Left forelimb (tissue), 1 donor: ENCODE measurements at regions not wholly inside any gene's neighbourhood (a gene's known extent, or its start where the extent isn't known, plus 50 kb on each side); places are given as distances from the start of the nearest gene placed in this dataset.
"Not testable (repeated sequence)": the region's sequence is repeated elsewhere in the genome, so short reads cannot be mapped to it uniquely, and the experiment has no call there.

Experiments used
- DNase-seq: peaks from one replicate; pipeline ENCODE4 v3.0.0-alpha.2; 2018; ENCODE audit warnings: low spot score

DNA sequence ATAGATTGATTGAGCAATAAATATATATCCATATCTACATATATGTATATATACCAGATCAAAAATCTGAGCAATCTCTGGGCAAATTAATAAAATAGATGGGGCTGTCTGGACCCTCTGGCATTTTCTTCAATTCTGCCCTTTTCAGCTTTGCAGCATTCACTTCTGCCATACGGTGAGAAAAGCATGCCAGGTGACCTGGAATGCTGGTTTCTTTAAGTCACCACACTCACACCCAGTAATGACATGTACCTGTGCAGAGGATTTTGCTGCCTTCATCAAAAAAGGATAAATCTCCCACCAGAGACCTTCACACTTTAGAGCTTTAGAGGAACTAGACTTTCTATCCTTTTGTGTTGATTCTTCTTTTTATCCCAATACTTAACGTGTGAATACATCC, 223.2 kb upstream of the NFIA start:
- no peak for DNase-seq

DNA sequence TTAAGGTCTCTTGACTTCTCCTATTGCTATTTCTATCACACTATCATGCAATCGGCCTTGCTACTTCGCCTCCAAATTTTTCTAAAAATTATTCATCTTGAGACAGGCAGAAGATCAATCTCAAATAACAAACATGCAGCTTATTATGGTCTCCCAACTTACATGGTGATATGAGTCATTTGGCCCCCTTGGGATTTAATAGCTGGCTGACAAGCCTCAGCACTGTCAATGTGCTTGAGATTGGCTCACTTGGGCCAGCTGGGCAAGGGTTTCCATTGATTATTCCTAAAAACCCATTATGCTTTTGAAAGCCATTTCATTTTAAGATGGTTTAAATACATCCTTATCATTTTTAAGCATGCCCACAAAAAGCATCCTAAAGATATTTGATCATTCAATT, 224.5 kb upstream of the NFIA start:
- no peak for DNase-seq

DNA sequence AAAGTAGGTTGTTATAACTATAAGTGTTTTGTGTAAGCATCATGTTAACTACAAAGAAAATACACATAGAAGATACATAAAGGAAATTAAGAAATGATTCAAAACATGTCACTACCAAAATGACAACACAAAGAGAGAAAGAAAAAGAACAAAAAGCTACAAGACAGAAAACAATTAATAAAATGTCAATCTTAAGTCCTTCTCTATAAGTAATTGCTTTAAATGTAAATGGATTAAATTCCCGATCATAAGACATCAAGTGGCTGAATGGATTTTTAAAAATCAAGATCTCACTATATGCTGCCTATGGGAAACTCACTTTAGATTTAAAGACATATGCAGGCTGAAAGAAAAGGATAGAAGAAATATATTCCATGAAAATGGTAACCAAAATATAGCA, 232.3 kb upstream of the NFIA start:
- DNase-seq, result no peak

DNA sequence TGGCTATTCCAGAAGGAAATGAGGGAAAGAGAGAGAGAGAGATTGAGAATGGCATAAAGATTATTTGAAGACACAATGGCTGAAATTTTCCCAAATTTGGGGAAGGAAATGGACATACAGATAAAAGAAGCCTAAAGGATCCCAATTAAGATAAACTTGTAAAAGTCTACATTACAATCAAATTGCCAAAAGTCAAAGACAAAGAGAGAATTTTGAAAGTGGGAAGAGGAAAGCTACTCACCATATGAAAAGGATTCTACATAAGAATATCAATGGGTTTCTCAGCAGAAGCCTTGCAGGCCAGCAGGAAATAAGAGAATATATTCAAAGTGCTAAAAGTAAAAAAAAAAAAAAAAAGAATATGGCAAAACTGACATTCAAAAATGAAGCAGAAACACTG, 233.0 kb upstream of the NFIA start:
- no peak for DNase-seq

DNA sequence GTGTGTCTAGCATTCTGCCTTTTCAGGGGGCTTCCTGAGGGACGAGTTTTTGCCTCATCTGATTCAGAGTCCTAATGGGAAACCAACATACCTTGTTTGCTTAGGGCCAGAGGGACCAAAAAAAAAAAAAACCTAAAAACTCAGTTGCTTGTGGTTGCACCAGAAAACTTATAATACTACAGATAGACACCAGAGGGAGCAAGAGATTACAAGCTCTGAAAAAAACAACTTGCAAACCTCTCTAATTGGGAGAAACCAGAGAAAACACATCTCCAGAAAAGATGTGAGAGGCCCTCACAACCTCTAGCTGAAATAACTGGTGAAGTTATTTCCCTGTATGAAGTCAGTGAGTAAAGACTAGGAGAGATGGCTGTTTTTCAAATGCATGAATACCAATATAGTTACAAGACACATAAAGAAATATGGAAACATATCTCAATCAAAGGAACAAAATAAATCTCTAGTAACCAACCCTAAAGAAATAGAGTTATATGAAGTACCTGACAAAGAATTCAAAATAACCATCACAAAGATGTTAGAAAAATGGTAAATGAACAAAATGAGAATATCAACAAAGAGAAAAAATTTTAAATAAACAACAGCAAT, 233.7 kb upstream of the NFIA start:
- DNase-seq, result no peak

DNA sequence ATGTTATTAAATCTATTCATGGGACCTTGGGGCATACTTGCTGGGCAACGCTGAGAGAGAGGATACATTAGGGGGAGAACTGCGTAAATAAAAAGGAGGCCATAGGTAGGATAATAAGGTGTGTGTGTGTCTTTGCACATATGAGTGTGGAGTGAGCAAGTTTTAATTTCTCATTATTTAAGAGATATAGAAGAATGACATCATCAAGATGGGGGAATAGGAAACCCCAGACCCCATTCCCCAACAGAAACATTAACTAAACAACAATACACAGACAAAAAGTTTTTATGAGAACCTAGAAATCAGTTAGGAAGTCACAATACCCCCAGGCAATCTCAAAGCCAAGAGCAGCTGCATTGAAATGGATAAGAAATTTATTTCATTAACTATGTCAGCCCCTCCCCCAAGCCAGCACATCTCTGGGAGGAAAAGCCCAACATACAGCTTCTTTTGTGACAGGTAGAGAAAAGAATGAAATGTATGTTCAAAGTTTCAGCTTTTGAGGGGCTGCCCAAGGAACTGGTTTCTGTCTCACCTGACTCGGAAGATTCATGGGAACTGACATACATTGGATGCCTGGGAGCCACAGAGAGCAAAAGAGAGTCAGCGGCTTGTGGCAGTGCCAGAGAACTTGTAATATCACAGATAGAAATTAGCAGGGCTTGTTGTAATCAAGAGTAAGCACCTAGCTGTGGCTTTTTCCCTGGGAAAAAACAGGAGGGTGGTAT, 234.3 kb upstream of the NFIA start:
- DNase-seq, result no peak

DNA sequence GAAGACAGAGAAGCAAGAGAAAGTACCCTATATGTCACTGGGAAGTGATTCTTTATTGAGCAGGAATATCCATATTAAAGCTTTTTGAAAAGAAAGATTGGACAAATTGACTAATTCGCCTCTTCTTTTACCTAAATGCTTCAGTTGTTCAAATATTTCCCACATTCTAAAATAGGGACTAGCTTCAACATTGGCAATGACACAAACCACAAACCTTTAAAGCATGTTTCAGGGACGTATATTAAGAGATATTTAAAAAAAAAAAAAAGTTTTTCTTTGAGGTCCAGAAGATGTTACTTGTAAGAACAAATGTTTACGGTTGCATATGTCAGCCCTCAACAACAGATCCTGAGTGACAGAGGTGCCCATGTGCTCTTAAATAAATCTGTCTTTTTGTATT, 235.0 kb upstream of the NFIA start:
- no peak for DNase-seq

DNA sequence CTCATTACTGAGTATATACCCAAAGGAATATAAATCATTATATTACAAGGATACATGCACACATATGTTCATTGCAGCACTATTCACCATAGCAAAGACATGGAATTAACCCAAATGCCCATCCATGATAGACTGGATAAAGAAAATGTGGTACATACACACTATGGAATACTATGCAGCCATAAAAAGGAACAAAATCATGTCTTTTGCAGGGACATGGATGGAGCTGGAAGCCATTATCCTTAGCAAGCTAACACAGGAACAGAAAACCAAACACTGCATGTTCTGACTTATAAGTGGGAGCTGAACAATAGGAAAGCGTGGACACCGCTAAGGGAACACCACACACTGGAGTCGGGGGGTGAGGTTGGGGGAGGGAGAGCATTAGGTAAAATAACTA, 236.7 kb upstream of the NFIA start:
- DNase-seq, result not testable (repeated sequence)

DNA sequence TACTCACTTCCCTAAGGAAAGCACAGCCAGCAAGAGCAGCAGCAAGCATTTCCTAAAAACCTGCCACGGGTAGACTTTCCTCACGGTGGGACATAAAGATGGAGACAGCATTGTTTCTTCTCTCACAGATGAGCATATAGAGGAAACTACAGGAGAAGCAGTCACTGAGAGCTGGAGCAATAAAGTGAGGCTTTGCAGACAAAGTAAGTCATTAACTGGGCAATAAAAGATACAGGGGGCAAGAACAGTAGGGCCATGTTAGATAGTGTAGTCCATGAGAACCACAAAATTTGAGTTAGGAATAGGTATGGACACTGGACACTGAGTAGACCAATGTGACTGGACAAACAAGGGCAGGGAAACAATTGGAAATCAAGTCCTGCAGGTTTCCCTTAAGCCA, 240.1 kb upstream of the NFIA start:
- DNase-seq, result no peak

DNA sequence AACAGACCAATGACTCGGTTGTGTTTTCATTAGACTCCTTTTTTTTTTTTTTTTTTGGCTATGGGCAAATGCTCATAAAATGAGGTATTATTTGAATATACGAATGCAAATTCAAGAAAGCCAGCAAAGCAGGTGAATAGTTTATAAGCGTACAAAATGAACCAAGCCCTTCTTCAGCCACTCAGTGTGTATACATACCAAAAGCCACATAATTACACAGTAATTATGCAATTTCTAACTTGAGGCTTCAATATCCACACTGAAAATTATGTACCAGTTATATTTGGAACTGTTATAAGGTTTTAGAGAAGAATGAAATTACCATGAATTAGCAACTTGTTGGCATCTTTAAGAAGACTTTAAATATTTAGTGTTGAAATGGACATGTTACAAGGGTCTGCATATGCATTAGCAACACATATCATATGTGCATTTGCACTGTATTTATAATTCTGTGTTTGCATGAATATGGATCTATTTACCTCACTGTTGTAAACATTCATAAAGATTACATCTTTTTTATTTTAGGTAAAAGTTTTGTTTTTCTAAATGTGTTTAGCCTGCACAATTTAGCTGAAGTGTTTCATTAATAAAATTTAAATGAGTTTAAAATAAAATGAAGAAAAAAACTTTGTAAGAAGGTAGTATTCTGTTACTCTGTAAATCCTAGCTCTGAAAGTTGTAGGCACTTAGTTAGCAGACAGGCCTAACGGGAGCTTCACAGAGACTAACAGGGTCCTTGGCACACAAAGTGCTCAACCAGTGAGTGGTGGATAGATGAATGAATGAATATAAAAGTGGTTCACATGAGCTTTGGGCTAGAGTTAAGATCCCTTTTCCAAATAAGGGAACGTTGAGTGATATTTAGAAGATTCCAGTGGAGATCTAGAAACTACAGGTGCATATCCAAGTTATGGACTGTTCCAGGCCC, 241.0 kb upstream of the NFIA start:
- no peak for DNase-seq

DNA sequence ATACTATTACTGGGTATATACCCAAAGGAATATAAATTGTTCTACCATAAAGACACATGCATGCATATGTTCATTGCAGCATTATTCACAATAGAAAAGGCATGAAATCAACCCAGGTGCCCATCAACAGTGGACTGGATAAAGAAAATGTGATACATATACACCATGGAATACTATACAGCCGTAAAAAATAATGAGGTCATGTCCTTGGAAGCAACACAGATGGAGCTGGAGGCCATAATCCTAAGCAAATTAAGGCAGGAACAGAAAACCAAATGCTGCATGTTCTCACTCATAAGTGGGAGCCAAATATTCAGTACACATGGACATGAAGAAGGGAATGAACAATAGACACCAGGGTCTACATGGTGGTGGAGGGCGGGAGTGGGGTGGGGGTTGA, 241.9 kb upstream of the NFIA start:
- DNase-seq, result not testable (repeated sequence)

DNA sequence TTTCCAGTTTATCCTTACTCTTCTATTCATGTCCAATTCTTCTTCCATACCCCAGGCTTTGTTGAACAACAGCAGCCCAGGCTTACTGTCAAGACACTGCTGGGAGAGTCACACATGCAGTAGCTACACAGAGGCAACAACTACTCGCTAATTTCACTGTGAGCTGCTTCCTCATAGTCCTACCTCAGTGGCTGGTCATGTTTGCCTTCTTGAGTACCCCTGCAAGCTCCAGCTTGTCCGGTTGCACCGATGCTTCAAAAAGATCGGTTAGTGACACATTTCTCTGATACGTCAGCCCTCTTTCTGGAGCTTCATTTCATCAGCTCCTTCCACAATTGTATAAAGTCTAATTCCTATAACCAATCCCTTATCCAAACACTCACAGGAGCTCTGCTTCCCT, 246.7 kb upstream of the NFIA start:
- no peak for DNase-seq

DNA sequence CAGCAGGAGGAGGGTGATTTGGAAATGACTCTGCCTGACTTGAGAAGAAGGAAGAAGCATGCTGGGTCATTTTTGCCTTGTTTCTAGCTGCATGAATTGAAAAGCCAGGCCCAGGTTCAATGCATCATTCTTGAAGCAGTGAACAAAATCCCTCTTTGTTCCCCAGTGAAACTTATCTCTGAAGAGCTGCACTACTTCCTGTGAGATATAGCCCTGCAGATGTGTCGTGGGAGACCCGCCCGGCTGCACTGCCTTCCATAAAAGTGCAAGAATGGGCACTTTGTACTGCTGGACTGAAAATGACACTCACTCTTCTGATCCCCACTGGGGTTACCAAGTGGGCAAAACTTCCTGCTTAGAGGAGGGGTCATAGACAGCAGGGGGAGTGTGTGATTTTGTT, 249.2 kb upstream of the NFIA start:
- DNase-seq, result no peak

DNA sequence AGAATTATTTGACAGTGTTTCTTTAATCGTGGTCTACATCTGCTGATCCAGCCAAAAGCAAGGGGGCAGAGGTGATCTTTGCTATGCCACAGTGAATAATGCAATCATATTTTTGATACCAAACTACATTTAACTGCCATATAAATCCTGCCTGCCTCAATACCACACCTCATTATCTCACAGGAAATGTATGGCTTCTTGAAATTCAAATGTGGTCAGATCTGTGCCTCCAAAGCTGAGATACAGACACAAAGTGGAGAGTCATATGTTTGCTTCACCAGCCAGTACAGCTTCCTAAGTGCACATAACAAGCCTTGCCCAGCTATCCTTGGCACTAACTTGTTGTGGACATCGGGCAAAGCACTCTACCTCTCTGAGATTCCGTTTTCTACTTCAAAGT, 250.0 kb upstream of the NFIA start:
- no peak for DNase-seq

DNA sequence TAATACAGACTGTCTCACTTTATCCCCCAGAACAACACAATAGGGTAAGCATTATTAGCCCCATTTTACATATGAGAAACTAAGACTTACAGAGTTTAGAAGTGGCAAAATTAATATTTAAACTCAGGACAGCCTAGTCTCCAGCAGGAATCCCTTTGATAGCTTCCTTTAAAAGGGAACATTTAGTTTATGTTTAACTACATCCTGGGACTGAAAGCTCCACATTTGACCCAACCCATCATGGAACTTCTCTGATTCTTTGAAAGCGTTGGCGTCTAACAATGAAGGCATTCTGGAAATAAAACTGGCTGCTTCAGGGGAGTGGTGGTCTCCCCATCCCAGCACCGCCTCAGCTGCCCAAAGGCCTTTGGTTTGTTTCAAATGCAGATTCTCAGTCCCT, 250.6 kb upstream of the NFIA start:
- DNase-seq, result no peak

DNA sequence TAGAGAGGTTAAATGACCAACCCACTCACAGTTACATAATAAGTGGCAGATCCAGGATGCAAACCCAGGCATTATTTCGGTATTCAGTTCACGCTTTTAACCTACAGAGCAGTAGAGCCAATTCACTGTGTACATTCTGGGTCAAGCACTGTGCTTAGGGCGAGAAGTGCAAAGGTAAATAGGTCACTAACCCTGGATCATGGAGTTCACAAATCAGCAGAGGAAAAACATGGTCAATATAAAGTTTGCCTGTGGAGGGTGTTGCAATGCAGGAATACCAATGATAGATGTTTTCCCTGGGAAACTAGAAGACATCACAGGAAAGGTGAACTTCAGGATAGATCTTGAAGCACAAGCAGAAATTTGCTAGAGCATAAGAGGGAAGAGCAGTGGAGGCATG, 253.4 kb upstream of the NFIA start:
- no peak for DNase-seq

DNA sequence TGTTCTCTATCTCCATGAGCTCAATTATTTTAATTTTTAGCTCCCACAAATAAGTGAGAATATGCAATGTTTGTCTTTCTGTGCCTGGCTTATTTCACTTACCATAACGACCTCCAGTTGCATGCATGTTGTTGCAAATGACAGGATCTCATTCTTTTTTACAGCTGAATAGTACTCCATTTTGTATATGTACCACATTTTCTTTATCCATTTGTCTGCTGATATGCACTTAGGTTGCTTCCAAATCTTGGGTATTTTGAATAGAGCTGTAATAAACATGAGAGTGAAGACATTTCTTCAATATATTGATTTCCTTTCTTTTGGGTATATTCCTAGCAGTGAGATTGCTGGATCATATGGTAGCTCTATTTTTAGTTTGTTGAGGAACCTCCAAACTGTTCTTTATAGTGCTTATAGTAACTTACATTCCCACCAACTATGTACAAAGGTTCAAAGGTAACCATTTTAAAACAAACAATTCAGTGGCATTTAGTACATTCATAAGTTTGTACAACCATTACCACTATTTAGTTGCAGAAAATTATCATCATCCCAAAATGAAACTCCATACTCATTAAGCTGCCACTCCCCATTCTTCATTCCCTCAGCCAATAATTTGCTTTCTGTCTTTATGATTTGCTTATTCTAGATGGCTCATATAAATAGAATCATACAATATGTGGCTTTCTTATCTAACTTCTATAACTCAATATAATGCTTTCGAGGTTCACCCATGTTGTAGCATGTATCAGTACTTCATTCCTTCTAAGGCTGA, 255.9 kb upstream of the NFIA start:
- DNase-seq, result no peak

DNA sequence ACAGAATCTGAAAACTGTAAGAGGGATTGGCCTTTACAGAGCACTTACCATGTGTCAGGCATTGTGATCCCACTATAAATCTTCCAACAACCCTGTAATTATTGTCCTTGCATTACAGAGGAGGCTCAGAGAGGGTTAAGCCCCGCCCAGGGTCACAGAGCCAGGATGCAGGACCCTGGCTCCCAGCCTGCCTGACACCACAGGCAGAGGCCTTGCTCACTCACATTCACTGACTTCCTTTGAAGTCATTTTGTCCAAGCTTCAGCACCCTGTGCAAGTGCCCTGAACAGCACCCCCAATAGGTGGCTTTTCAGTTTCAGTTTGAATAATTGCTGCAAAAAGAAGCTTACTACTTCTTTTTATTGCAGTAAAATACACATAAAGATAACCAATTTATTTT, 256.8 kb upstream of the NFIA start:
- DNase-seq, result no peak

DNA sequence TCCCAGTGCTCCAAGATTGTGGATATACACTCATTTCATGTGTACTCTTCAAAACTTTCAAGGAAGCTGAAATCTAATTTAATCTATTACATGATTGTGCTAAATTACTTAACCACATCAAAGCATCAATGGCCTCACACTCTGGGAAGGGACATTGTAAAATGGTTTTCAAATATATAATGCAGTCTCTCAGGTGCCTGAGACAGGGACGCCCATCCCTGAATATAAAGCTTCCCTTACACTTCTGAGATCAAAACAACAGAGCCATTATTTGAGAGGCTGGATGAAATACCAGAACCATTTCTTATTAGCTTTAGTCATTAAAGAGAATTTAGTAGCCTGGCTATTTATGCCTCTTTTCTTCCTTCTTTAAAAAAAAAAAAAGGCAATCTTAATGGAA, 259.2 kb upstream of the NFIA start:
- DNase-seq, result no peak

DNA sequence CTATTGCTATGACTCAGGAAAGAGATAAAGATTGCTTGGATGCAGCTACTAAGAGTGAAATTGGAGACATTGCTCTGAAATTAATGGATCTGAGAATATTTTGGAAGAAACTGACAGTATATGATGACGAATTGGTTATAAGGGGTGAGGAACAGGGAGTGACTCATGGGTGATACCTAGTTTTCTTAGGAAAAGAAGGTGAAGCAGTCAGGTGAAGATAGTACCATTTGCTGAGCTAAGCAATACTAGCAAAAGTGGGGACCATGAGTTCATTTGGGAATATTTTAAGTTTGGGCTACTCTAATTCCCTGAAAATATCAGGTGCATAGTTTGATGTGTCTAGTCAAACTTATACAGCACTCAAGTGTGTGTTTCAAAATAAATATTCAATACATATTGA, 260.1 kb upstream of the NFIA start:
- DNase-seq, result no peak

DNA sequence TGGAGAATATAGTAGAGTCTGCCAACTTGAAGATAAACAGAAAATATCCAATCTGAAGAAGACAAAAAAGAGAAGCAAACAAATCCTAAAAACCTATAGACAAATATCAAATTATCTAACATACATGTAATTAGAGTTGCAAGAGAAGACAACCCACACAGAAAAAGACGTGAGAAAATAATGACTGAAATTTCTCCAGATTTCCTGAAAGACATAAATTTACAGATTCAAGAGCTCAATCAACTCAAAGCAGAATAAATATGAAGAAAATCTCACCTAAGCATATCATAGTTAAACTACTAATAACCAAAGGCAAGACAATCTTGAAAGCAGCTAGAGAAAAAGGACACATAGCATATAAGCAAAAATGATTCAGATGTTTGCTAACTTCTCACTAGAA, 261.2 kb upstream of the NFIA start:
- no peak for DNase-seq

DNA sequence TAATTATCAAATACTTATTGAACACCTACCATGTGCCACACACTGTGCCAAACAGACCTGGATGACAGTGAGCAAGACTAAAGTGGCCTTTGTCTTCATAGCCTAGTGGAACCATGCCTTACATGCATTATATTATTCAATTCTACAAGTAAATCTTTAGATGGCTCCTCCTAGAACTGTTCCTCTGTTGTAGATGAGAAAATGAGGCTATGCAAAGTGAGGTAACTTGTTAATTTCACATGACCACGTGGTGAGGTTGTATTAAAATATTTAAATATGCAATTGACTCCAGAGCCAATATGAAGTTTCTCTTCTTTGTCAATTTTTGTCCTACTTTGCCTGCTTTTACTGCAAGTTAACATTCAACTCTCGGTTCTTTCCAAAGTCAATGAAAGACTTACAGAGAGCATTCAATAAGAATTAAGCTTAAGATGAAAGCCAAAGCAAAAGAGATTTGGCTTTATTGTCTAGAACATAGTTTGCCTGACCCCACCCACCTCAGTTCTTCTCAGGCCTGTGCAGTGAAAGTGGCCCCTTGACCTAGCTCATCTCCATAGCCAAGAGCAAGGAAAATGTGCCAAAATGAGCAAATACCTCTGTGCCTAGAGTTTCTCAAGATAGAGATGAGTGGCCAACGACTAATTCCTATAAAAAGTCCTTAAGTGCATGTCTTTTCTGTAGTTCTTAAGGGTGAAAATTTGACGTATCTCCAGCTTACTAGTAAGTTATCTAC, 263.2 kb upstream of the NFIA start:
- DNase-seq, result no peak
